PC-3 (cell line): ENCODE measurements at regions not wholly inside any gene's neighbourhood (a gene's known extent, or its start where the extent isn't known, plus 50 kb on each side); places are given as distances from the start of the nearest gene placed in this dataset.

Source experiments
- ATAC-seq: fragments of 200-7000 bp; cut with Tn5 transposase; 2 replicates; pipeline ENCODE4 v1.9.1; 2020; ENCODE audit warnings: mild to moderate bottlenecking, moderate library complexity
- BruUV-seq: library from RNA; stranded (reverse); fragments of 400-500 nt; replicated peaks from 2 replicates; lab custom pipeline; 2021; lab: Mats Ljungman, UMichigan
- CTCF ChIA-PET: fragments of 300-600 bp; sonication (Branson Sonifier 250); formaldehyde crosslinking; loops from one replicate; lab custom pipeline; 2022; ENCODE audit warnings: antibody characterized with exemption; lab: Charles Lee
- POLR2A ChIA-PET: fragments of 300-600 bp; sonication (Branson Sonifier 250); formaldehyde crosslinking; loops from one replicate; lab custom pipeline; 2022; ENCODE audit warnings: antibody characterized with exemption; ENCODE audit not compliant: unreplicated experiment; lab: Charles Lee
- DNase-seq: peaks from one replicate; pipeline ENCODE4 v3.0.0-alpha.2; 2015
- H2AFZ ChIP-seq: fragments of 300-600 bp; sonication (generic); 2 replicates; pipeline ENCODE4 v1.6.0; 2016; ENCODE audit warnings: antibody characterized with exemption, low read length
- H3F3A ChIP-seq: fragments of 300-600 bp; sonication (generic); one replicate; pipeline ENCODE4 v1.6.0; 2017; ENCODE audit warnings: antibody characterized with exemption, low read length, control low read depth, mild to moderate bottlenecking; ENCODE audit not compliant: unreplicated experiment
- H3K27ac ChIP-seq: fragments of 300-600 bp; sonication (generic); 2 replicates; pipeline ENCODE4 v1.5.1; 2016; ENCODE audit warnings: mild to moderate bottlenecking, low read length
- H3K27me3 ChIP-seq: fragments of 300-600 bp; sonication (generic); 2 replicates; pipeline ENCODE4 v1.6.1; 2016; ENCODE audit warnings: low read length, mixed read lengths
- H3K36me3 ChIP-seq: fragments of 300-600 bp; sonication (generic); 2 replicates; pipeline ENCODE4 v1.6.1; 2016; ENCODE audit warnings: low read depth, mixed run types, low read length, mixed read lengths
- H3K4me1 ChIP-seq: fragments of 300-600 bp; sonication (generic); 2 replicates; pipeline ENCODE4 v1.5.1; 2016; ENCODE audit warnings: low read length; ENCODE audit not compliant: insufficient read depth
- H3K4me2 ChIP-seq: fragments of 300-600 bp; sonication (generic); 2 replicates; pipeline ENCODE4 v1.6.0; 2016; ENCODE audit warnings: low read length
- H3K4me3 ChIP-seq: fragments of 300-600 bp; sonication (generic); 2 replicates; pipeline ENCODE4 v1.5.1; 2016; ENCODE audit warnings: mild to moderate bottlenecking, low read length, mixed read lengths
- H3K79me2 ChIP-seq: fragments of 300-600 bp; sonication (generic); 2 replicates; pipeline ENCODE4 v1.6.1; 2017; ENCODE audit warnings: low read length, mixed read lengths
- H3K9ac ChIP-seq: fragments of 300-600 bp; sonication (generic); 2 replicates; pipeline ENCODE4 v1.6.0; 2016; ENCODE audit warnings: mild to moderate bottlenecking, low read length
- H3K9me2 ChIP-seq: fragments of 300-600 bp; sonication (generic); replicated peaks from 2 replicates; pipeline ENCODE4 v1.6.1; 2016; ENCODE audit warnings: mixed run types, low read length, mixed read lengths
- H3K9me3 ChIP-seq: fragments of 300-600 bp; sonication (generic); 2 replicates; pipeline ENCODE4 v1.6.1; 2016; ENCODE audit warnings: low read length, mixed read lengths
- H4K20me1 ChIP-seq: fragments of 300-600 bp; sonication (generic); 2 replicates; pipeline ENCODE4 v1.6.1; 2016; ENCODE audit warnings: low read length, mixed read lengths
- CTCF ChIP-seq: fragments of 300-600 bp; sonication (generic); conservative IDR thresholded peaks from 2 replicates; pipeline ENCODE4 v1.5.1; 2017; ENCODE audit warnings: antibody characterized with exemption, low read depth, mild to moderate bottlenecking, low read length
- EZH2 ChIP-seq: fragments of 300-600 bp; sonication (generic); IDR thresholded peaks from one replicate; pipeline ENCODE4 v1.6.1; 2017; ENCODE audit warnings: antibody characterized with exemption, mild to moderate bottlenecking, low read length; ENCODE audit not compliant: unreplicated experiment
- EZH2phosphoT487 ChIP-seq: fragments of 300-600 bp; sonication (generic); IDR thresholded peaks from 2 replicates; pipeline ENCODE4 v1.6.1; 2018; ENCODE audit warnings: mild to moderate bottlenecking, antibody characterized with exemption, low read length, borderline replicate concordance
- intact Hi-C: fragments of 100-400 bp; cut with micrococcal nuclease; formaldehyde crosslinking; loops from 2 replicates; pipeline ENCODE4 v1.9.0; 2023

- Histone ChIP-seq H3K79me2 (no peaks in the 10 kb centered on the region), H3K9me2 (no peaks in the 10 kb centered on the region), H3K4me3 (no peak overlapping the region), H3K9me3 (no peaks in the 10 kb centered on the region), H3K27ac (no peak overlapping the region), H3K9ac (no peak overlapping the region), H3F3A (no peaks in the 10 kb centered on the region), H3K4me2 (no peak overlapping the region), H3K27me3 (no peaks in the 10 kb centered on the region), H4K20me1 (no peaks in the 10 kb centered on the region), H3K36me3 (no peaks in the 10 kb centered on the region), H3K4me1 (no peaks in the 10 kb centered on the region), H2AFZ (no peak overlapping the region)
- ATAC-seq (no peak), DNase-seq (no peak)
- intact Hi-C loops: no loop called here
- ChIA-PET POLR2A (no interaction called here), CTCF (no interaction called here)
- TF ChIP-seq EZH2 (no peak), EZH2phosphoT487 (no peak), CTCF (no peak)
- no TSS peak for BruUV-seq
Measured at GRCh38 chr6:120164531-120164930, 815.0 kb upstream of the MAN1A1 start.

GRCh38 chr6:120157873-120158272 lies 808.3 kb upstream of the MAN1A1 start:
- Histone ChIP-seq H3F3A (no peaks in the 10 kb centered on the region), H3K9me2 (no peaks in the 10 kb centered on the region), H3K27me3 (no peaks in the 10 kb centered on the region), H3K4me2 (no peak overlapping the region), H3K27ac (no peak overlapping the region), H3K4me1 (no peaks in the 10 kb centered on the region), H3K36me3 (no peaks in the 10 kb centered on the region), H3K9me3 (no peaks in the 10 kb centered on the region), H2AFZ (no peak overlapping the region), H4K20me1 (no peaks in the 10 kb centered on the region), H3K4me3 (no peak overlapping the region), H3K79me2 (no peaks in the 10 kb centered on the region), H3K9ac (no peak overlapping the region)
- BruUV-seq: no TSS peak
- ChIA-PET POLR2A (no interaction called here), CTCF (no interaction called here)
- intact Hi-C loops: no loop called here
- TF ChIP-seq CTCF: no peak
- no peak for TF ChIP-seq EZH2phosphoT487
- TF ChIP-seq EZH2: no peak
- DNase-seq (peak; percentile 41), ATAC-seq (peak; percentile 77)

- Histone ChIP-seq H3K4me2 (no peak overlapping the region), H3K27me3 (no peaks in the 10 kb centered on the region), H3K36me3 (no peaks in the 10 kb centered on the region), H3K9me3 (no peaks in the 10 kb centered on the region), H3F3A (no peaks in the 10 kb centered on the region), H3K4me1 (no peaks in the 10 kb centered on the region), H3K4me3 (no peak overlapping the region), H3K9ac (no peak overlapping the region), H3K79me2 (no peaks in the 10 kb centered on the region), H3K27ac (no peak overlapping the region), H2AFZ (no peak overlapping the region), H4K20me1 (no peaks in the 10 kb centered on the region), H3K9me2 (no peaks in the 10 kb centered on the region)
- no peak for TF ChIP-seq EZH2
- TF ChIP-seq CTCF: peak; percentile 53
- intact Hi-C loops: no loop called here
- ChIA-PET POLR2A (interaction anchor here (0.7 kb wide), 1 partner anchor 24 kb away, joined by 4 read pairs; no protein-coding TSS in a partner anchor), CTCF (no interaction called here)
- DNase-seq (peak; percentile 18), ATAC-seq (no peak)
- BruUV-seq: no TSS peak
Measured at GRCh38 chr6:120147071-120147871, 797.7 kb upstream of the MAN1A1 start.
